NT2/D1 (cell line): ENCODE measurements at regions not wholly inside any gene's neighbourhood (a gene's known extent, or its start where the extent isn't known, plus 50 kb on each side); places are given as distances from the start of the nearest gene placed in this dataset.

Source experiments
- SUZ12 ChIP-seq: IDR thresholded peaks from 2 replicates; pipeline ENCODE4 v1.6.1; 2011; ENCODE audit not compliant: insufficient read length, insufficient read depth; ENCODE audit errors: extremely low read depth
- YY1 ChIP-seq: IDR thresholded peaks from 2 replicates; pipeline ENCODE4 v1.6.1; 2011; ENCODE audit not compliant: insufficient read length, insufficient read depth
- ZNF274 ChIP-seq: IDR thresholded peaks from 2 replicates; pipeline ENCODE4 v1.6.1; 2011; ENCODE audit warnings: mild to moderate bottlenecking, low read depth, low read length

- no peak for TF ChIP-seq YY1
- TF ChIP-seq ZNF274 = no peak
- no peak for TF ChIP-seq SUZ12
These were observed 116.8 kb upstream of the SPRY4 start for GRCh38 chr5:142441616-142442015.
